Endothelial cell of umbilical vein (primary cell): ENCODE measurements at regions not wholly inside any gene's neighbourhood (a gene's known extent, or its start where the extent isn't known, plus 50 kb on each side); places are given as distances from the start of the nearest gene placed in this dataset.

ENCODE experiments used
- BruUV-seq: library from RNA; stranded (reverse); fragments of 400-500 nt; replicated peaks from 2 replicates; lab custom pipeline; 2021; lab: Mats Ljungman, UMichigan
- CTCF ChIA-PET: fragments of 300-600, 350-600 bp; sonication (Branson Sonifier 250); formaldehyde crosslinking; loops from one replicate; lab custom pipeline; 2021; ENCODE audit warnings: antibody characterized with exemption, inconsistent platforms; lab: Charles Lee
- POLR2A ChIA-PET: fragments of 300-600, 350-600 bp; sonication (Branson Sonifier 250); formaldehyde crosslinking; loops from one replicate; lab custom pipeline; 2021; ENCODE audit warnings: antibody characterized with exemption, inconsistent platforms; lab: Charles Lee
- DNase-seq: peaks from one replicate; pipeline ENCODE4 v3.0.0-alpha.2; 2011; ENCODE audit warnings: low read depth, low spot score
- FAIRE-seq: peaks from 2 replicates; lab custom pipeline; 2011; peaks lifted over from hg19 to GRCh38; lab: Jason Lieb, UNC
- H2AFZ ChIP-seq: 2 replicates; pipeline ENCODE4 v1.6.0; 2012; ENCODE audit warnings: low read depth, low read length, control low read depth, inconsistent platforms
- H3K27ac ChIP-seq: 2 replicates; pipeline ENCODE4 v1.5.1; 2011; ENCODE audit warnings: low read depth, mild to moderate bottlenecking, control low read depth, low read length, moderate library complexity; ENCODE audit not compliant: insufficient read depth
- H3K27me3 ChIP-seq, 2 experiments: 2 replicates each; pipeline versions ENCODE4 v1.6.0 to v1.6.1; 2011; ENCODE audit warnings: low read length in 2 of 2, mixed read lengths in 1 of 2; ENCODE audit not compliant: control insufficient read depth in 2 of 2, insufficient read depth in 2 of 2
- H3K36me3 ChIP-seq, 2 experiments: 2 replicates in 1 of 2; 3 replicates in 1 of 2; pipeline ENCODE4 v1.5.1; 2011; ENCODE audit warnings: low read length in 2 of 2, mild to moderate bottlenecking in 1 of 2, moderate library complexity in 1 of 2; ENCODE audit not compliant: control insufficient read depth in 2 of 2, insufficient read depth in 2 of 2; ENCODE audit errors: extremely low read depth in 1 of 2
- H3K4me1 ChIP-seq: 3 replicates; pipeline ENCODE4 v1.5.1; 2011; ENCODE audit warnings: mild to moderate bottlenecking, low read length; ENCODE audit not compliant: control insufficient read depth, insufficient read depth; ENCODE audit errors: extremely low read depth
- H3K4me2 ChIP-seq: 2 replicates; pipeline ENCODE4 v1.6.1; 2011; ENCODE audit warnings: low read length, control low read depth, mixed read lengths; ENCODE audit not compliant: insufficient read depth
- H3K4me3 ChIP-seq, 3 experiments: fragments of 200-600 bp in 1 of 3; sonication (generic), shearing (Covaris generic) in 1 of 3; replicated peaks in 1 of 3; 2 replicates each; pipeline ENCODE4 v1.5.1; 2011 to 2016; ENCODE audit warnings: control low read depth in 3 of 3, low read length in 3 of 3, mild to moderate bottlenecking in 2 of 3, inconsistent platforms in 1 of 3, low read depth in 1 of 3, moderate library complexity in 1 of 3; ENCODE audit not compliant: insufficient read depth in 1 of 3
- H3K79me2 ChIP-seq: 2 replicates; pipeline ENCODE4 v1.6.0; 2012; ENCODE audit warnings: low read length, inconsistent platforms; ENCODE audit not compliant: control insufficient read depth, insufficient read depth
- H3K9ac ChIP-seq: replicated peaks from 2 replicates; pipeline ENCODE3; 2011; ENCODE audit warnings: low read length, control low read depth; ENCODE audit not compliant: insufficient read depth; ENCODE audit errors: extremely low read depth
- H3K9me1 ChIP-seq: replicated peaks from 3 replicates; pipeline ENCODE4 v1.6.0; 2011; ENCODE audit warnings: mild to moderate bottlenecking, low read length; ENCODE audit not compliant: control insufficient read depth, insufficient read depth; ENCODE audit errors: extremely low read depth
- H3K9me3 ChIP-seq: replicated peaks from 2 replicates; pipeline ENCODE4 v1.5.1; 2012; ENCODE audit warnings: low read length, inconsistent platforms; ENCODE audit not compliant: control insufficient read depth, insufficient read depth
- H4K20me1 ChIP-seq: replicated peaks from 2 replicates; pipeline ENCODE3; 2011; ENCODE audit warnings: mild to moderate bottlenecking, low read length; ENCODE audit not compliant: control insufficient read depth, insufficient read depth; ENCODE audit errors: extremely low read depth
- CTCF ChIP-seq, 2 donors: IDR thresholded peaks; 1 replicate in 1 of 2; 2 replicates in 1 of 2; pipeline ENCODE4 v1.5.1; 2011; ENCODE audit warnings: low read length in 2 of 2, mild to moderate bottlenecking in 2 of 2, moderate library complexity in 2 of 2, control low read depth in 1 of 2, inconsistent platforms in 1 of 2, low read depth in 1 of 2; ENCODE audit not compliant: insufficient read depth in 1 of 2; ENCODE audit errors: extremely low read depth in 1 of 2
- EZH2 ChIP-seq: IDR thresholded peaks from 2 replicates; pipeline ENCODE4 v1.6.1; 2012; ENCODE audit warnings: borderline replicate concordance, low read depth, mild to moderate bottlenecking, moderate library complexity, low read length, inconsistent platforms; ENCODE audit not compliant: severe bottlenecking
- FOS ChIP-seq: IDR thresholded peaks from 2 replicates; pipeline ENCODE4 v1.6.1; 2011; ENCODE audit warnings: mild to moderate bottlenecking, low read length, moderate library complexity, borderline replicate concordance; ENCODE audit not compliant: insufficient read depth
- GATA2 ChIP-seq: IDR thresholded peaks from 2 replicates; pipeline ENCODE4 v1.7.0; 2011; ENCODE audit warnings: low read depth, mild to moderate bottlenecking, moderate library complexity, mixed read lengths, low read length; ENCODE audit not compliant: insufficient read length, insufficient read depth
- JUN ChIP-seq: IDR thresholded peaks from 2 replicates; pipeline ENCODE4 v1.6.1; 2011; ENCODE audit warnings: borderline replicate concordance, low read depth; ENCODE audit not compliant: insufficient read length, insufficient read depth
- MAX ChIP-seq: IDR thresholded peaks from 2 replicates; pipeline ENCODE4 v1.6.1; 2011; ENCODE audit not compliant: insufficient read depth, insufficient read length
- MYC ChIP-seq: IDR thresholded peaks from one replicate; pipeline ENCODE4 v1.6.1; 2011; ENCODE audit warnings: mild to moderate bottlenecking, low read depth, low read length
- POLR2A ChIP-seq: IDR thresholded peaks from 2 replicates; pipeline ENCODE4 v1.6.1; 2012; ENCODE audit warnings: low read depth, mild to moderate bottlenecking, control low read depth, low read length
- POLR2AphosphoS5 ChIP-seq: IDR thresholded peaks from 2 replicates; pipeline ENCODE4 v1.6.1; 2012; ENCODE audit warnings: low read depth, mild to moderate bottlenecking, control low read depth, low read length, moderate library complexity; ENCODE audit not compliant: insufficient read depth
- dilution Hi-C: fragments of 300-500 bp; cut with MboI; formaldehyde crosslinking; loops from one replicate; pipeline ENCODE4 v1.15.0; 2019; ENCODE audit warnings: low sequenced_read_pairs; ENCODE audit not compliant: extremely low pct_ligation_motif_present
- intact Hi-C: fragments of 100-400 bp; cut with micrococcal nuclease; formaldehyde crosslinking; loops from one replicate; pipeline ENCODE4 v1.10.0; 2022

DNA sequence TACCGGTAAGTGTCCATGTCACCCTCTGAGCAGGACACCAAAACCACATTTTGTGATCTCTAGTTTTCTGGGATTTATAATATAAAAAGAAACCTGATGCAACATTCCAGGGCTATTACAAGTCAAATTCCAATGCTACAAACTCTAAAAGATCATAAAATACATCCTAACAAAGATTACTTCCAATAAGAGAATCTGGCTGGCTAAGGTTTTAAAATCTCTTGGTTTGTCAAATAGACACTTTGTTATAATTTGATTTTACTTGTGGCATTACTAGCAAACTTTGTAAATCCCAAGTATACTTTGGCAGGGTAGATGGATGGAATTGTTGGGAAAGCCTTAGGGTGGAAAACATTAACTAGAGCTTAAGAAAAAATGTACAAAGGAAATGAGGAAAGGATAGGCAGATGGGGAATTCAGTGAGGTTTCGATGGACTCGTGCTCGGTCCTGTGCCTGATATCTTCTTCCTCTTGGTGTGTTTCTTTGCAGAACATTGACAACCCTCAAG lies 74.0 kb upstream of the POMP start:
- no peak for DNase-seq
- no peaks in the 10 kb centered on the region for H3K27me3 ChIP-seq
- H3K36me3 ChIP-seq = no peaks in the 10 kb centered on the region
- H3K4me3 ChIP-seq = no peak overlapping the region
- H3K4me1 ChIP-seq = no peaks in the 10 kb centered on the region
- TF ChIP-seq JUN (no peak), FOS (no peak), POLR2AphosphoS5 (no peak), MYC (no peak), EZH2 (no peak), POLR2A (no peak), CTCF (IDR thresholded peaks at IDR 0.05; ENCODE audit: extremely low read depth in 1 of 2, insufficient read depth in 1 of 2, low read depth in 1 of 2, low read length in 2 of 2) (no peak), MAX (no peak), GATA2 (no peak)
- H3K27ac ChIP-seq = no peak overlapping the region
- H3K9me3 ChIP-seq = no peaks in the 10 kb centered on the region
- no peak for FAIRE-seq
- H4K20me1 ChIP-seq = no peaks in the 10 kb centered on the region
- H3K4me2 ChIP-seq = no peak overlapping the region
- no peaks in the 10 kb centered on the region for H3K79me2 ChIP-seq
- no peak overlapping the region for H3K9ac ChIP-seq
- BruUV-seq = no TSS peak
- dilution Hi-C loops (no loop called here), intact Hi-C loops (no loop called here)
- no peak overlapping the region for H2AFZ ChIP-seq
- CTCF ChIA-PET = interaction anchor here (0.7 to 1.0 kb wide), 2 partner anchors 12 to 235 kb away, joined by 3 to 4 read pairs; partner anchors contain the start of gene MTUS2
- H3K9me1 ChIP-seq = no peaks in the 10 kb centered on the region
- POLR2A ChIA-PET = no interaction called here
